Gastroesophageal sphincter (tissue), 3 donors: ENCODE measurements at regions not wholly inside any gene's neighbourhood (a gene's known extent, or its start where the extent isn't known, plus 50 kb on each side); places are given as distances from the start of the nearest gene placed in this dataset.

Source experiments
- CTCF ChIP-seq, 4 experiments: fragments of 200-600 bp in 2 of 4; fragments of 450-650 bp in 2 of 4; sonication (generic) in 1 of 4; IDR thresholded peaks; one replicate each; pipeline ENCODE4 v1.5.1; 2017 to 2019; ENCODE audit warnings: antibody characterized with exemption in 4 of 4, mild to moderate bottlenecking in 2 of 4, moderate library complexity in 2 of 4
- POLR2A ChIP-seq, 2 donors: fragments of 450-650 bp; IDR thresholded peaks; one replicate each; pipeline ENCODE4 v1.6.1; 2017; ENCODE audit warnings: antibody characterized with exemption in 2 of 2, mild to moderate bottlenecking in 2 of 2, moderate library complexity in 1 of 2

- TF ChIP-seq POLR2A (IDR thresholded peaks at IDR 0.05) (no peak), CTCF (IDR thresholded peaks at IDR 0.05) (no peak)
Observed at GRCh38 chr16:73717266-73717974, 579.2 kb upstream of the PSMD7 start.
